Stimulated activated CD4-positive, alpha-beta T cell treated with anti-CD3 and anti-CD28 coated beads, Interleukin-15, amount 100 ng/mL, for 24 hours (primary cell): ENCODE measurements at regions not wholly inside any gene's neighbourhood (a gene's known extent, or its start where the extent isn't known, plus 50 kb on each side); places are given as distances from the start of the nearest gene placed in this dataset.

ENCODE experiments used
- DNase-seq: peaks from one replicate; pipeline ENCODE4 v3.0.0-alpha.2; 2020

DNA sequence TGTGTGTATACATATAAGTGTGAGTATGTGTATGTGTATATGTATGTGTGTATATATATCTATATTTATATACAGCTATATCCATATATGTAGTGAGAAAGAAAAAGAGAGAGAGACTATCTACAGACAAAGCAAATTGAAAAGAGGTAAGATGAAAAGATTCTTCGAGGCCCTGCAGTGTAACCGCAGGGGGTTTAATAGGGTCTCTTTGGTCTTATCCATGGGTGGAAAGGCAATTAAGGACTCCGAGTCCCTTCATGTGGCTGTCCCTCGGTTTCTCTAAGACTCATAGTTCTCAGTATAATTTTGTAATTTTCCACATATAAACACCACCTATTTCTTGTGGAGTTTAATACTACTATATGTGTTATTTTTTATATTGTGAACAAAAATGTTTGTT is 50.6 kb upstream of the JAZF1 start:
- DNase-seq: no peak

DNA sequence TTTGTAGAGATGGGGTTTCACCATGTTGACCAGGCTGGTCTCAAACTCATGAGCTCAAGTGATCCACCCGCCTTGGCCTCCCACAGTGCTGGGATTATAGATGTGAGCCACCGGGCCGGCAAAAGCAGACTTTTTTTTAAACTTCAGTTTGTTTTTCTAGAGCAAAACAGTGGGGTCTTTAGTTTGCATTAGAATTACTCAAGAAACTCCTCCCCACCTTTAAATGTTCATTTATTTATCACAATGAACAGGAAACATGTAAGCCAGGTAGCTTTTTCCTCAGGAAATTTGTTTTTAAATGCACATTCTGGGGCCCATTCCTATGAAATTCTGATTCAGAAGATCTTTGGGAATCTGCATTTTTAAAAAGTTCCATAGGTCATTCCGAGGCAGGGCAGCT is 56.0 kb upstream of the JAZF1 start:
- DNase-seq: no peak

DNA sequence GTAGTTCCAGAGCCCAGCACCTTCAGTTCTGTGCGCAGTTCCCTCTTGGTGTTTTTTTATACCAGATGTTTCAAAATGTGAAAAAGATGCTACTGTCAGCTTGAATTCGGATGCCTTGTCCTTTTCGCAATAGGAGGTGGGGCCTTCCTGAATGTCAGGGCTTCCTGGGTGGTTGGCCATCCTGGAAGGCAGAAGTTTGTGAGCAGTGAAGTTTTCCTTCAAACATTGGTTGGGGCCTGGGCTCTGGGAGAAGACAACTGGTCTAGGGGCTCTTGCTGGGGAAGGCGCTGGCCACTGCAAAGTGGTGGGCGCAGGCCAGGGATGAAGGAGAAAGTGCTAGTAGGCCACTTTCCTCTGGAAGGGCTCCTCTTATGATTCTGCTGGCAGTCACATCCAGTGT is 56.8 kb upstream of the JAZF1 start:
- no peak for DNase-seq

DNA sequence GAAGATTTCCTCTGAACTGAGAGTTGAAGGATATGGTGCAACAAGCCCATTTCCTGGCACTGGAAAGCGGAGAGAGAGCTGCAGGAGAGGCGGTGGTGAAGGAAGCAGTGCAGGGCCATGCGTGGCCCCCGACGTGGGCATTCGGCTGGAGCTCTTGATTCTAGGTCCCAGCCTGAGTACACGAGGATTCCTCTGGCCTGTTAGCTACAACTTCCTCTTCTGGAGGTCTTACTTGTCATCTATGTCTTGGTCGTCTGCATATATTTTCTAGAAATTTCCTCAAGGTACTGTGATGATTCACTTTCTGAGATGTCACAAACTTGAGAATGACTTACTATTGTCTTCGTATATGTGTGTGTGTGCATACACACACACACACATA is 59.2 kb upstream of the JAZF1 start:
- peak; percentile 22 for DNase-seq

DNA sequence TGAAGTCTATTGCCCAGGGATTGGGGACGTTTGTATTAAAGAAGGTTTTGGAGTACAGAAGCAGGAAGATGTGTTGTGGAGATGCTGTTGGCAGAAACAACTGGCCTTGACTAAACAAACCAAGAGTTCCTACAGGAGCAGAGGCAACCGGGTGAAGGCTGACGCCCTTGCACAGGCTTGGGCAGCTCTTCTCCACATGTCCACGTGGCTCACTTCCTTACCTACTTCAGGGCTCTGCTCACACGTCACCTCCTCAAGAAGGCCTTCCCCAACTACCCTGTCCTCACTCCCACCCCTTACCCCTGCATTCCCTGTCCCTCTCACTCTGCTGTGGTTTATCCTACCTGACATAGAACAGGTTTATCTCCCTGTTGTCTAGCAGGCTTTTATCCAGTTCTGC is 59.9 kb upstream of the JAZF1 start:
- no peak for DNase-seq

DNA sequence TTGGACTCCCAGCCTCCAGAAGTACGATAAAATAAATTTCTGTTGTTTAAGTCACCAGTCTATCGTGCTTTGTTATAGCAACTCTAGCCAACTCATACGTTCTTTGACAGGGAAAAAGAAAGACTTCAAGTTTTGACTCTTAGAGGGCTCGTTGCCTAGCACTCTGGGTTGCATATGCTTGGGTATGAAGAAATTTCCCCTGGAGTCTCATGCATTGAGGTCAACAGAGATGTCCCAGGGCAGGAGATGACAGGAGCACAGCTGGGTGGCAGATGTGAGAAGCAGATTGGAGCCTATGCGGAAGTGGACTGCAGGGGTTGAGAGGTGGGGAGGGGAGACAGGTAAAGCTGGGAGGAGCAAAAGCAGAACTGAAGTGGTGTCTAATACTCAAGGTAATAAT is 63.3 kb upstream of the JAZF1 start:
- DNase-seq: no peak

DNA sequence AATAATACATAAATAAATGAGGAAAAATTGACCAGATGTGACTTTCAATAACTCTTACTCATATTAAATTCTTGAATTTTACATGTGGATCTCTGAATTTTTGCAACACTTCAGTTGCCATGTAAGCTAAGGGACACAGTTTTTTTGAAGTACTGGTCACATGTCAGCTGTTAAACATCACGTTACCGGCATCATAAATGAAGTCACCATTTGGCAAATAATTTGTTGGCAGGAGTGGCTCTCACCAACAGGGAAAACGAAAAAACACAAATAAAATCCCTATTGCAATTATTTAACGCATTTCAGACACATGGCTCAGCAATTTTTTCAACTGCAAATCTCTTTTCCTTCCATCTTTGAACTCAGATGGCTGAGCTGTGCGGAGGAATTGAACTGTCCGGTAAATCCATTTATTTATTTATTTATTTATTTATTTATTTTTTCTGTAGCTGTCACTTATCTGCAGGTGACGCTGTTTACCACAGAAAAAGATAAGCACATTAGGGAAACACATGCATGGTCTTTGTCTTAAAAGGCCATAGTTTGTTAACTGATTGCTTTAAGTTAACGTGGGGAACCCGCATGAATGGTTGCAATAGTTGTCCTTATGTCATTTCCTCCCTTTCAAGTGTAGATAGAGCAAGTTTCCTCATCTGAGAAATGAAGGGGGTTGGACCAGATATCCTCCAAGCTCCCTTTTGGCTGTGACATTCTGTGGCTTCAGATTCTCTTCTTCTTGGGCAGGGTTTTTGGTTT is 64.7 kb upstream of the JAZF1 start:
- no peak for DNase-seq

DNA sequence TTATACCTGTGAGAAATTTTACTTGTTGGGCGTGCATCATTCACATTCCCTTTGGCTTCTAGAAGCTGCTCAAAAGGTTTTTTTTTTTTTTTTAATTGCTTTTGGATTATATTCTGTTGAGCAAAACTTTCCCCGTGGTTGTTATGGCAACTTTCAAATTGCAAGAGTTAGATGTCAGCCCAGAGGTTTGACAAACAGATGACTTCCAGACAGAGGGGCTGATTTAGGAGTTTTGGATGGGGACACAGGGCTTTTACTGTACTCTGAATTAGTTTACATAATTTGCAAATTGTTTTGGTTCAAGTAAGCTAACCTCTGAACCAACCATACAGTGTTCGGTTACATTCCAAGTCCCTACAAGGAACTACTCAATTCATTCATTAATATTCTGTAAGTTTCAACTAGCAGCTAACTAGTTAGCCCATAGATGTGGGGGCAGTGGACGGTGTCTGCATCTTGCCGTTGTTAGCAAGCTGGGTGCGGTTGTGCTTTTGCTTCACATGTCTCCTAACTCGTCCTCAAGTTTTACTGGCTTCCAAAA is 66.4 kb upstream of the JAZF1 start:
- DNase-seq: no peak

DNA sequence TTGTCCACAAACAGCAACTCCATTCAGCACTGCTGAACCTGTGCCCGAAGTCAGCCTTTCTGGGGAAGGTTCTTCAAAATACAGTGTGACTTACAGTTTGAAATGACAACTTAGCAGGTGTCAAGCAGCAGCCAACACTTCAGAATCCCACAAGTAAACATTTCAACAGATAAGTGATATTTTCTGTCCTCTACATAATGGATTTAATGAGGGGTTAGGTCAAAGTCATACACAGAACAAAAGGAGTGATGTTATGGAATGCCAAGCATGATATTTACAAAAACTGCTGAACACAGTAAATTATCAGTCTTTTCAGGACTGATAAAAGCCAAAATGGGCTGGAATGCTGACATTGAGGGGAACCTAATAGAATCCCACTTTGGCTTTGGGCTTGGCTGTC is 77.6 kb upstream of the JAZF1 start:
- DNase-seq: no peak

DNA sequence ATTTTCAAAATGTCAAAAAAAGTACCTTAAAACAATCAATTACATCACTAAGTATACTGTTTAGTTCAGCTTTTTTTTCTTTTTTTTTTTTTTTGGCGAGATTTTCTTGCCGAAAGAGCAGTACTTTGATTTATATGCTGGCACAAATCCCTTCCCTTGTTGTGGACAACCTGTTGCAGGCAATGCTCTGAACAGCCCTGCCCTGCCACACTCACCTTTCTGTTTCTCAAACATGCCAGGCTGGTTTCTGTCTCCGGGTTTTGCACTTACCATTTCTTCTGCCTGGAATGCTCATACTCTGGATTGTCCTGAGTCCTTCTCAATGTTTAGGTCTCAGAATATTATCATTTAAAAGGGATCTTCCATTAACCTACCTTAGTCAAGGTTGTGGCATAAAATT is 80.4 kb upstream of the JAZF1 start:
- no peak for DNase-seq

DNA sequence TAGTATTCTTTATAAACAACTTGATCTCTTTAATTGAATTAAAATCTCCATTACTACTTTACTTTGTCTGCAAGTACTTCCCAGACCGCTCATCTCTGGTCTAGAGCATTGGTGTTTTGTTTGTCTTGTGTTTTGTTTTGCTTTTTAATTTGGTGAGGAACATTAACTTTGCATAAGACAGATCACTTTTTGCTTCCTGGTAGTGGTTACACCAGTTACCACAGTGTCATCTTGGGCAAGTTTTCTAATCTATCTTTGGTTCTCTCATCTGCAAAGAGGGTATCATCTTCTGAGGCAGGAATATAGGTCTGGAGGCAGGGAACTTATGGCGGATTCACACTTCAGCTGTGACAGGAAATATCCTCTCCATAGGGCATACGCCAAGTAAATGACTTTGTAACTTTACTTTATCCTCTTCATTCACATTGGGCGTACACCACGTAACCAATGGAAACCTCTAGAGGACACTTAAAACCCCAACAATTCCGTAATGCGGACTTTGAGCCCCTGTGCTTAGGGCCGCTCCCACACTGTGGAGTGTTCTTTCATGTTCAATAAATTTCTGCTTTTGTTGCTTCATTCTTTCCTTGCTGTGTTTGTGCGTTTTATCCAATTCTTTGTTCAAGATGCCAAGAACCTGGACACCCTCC is 83.2 kb upstream of the JAZF1 start:
- DNase-seq: no peak

DNA sequence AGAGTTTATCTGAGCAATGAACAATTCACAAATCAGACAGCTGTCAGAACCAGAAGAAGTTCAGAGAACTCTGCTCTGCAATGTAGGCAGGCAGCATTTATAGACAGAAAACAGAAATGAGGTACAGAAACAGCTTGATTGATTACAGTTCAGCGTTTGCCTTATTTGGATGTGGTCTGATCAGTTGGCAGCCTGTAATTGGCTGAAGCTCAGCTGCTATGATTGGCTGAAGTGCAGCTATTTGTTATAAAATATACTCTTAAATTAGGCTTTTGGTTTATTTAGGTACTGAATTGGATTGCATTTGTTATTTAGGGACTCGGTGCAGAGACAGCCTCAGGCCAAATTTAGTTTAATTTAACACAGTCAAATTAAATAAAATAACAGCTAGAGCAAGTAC is 85.8 kb upstream of the JAZF1 start:
- no peak for DNase-seq

DNA sequence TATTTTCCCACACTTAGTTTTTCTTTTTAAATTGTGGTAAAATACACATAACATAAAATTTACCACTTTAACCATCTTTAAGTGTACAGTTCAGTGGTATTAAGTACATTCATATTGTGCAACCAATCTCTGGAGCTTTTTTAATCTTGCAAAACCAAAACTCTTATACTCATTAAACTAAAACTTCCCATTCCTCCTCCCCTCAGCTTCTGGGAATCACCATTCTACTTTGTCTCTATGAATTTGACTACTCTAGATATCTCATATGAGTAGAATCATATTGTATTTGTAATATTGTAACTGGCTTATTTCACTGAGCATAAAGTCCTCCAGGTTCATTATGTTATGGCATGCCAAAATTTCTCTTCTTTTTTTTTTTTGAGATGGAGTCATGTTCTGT is 86.4 kb upstream of the JAZF1 start:
- DNase-seq: no peak

DNA sequence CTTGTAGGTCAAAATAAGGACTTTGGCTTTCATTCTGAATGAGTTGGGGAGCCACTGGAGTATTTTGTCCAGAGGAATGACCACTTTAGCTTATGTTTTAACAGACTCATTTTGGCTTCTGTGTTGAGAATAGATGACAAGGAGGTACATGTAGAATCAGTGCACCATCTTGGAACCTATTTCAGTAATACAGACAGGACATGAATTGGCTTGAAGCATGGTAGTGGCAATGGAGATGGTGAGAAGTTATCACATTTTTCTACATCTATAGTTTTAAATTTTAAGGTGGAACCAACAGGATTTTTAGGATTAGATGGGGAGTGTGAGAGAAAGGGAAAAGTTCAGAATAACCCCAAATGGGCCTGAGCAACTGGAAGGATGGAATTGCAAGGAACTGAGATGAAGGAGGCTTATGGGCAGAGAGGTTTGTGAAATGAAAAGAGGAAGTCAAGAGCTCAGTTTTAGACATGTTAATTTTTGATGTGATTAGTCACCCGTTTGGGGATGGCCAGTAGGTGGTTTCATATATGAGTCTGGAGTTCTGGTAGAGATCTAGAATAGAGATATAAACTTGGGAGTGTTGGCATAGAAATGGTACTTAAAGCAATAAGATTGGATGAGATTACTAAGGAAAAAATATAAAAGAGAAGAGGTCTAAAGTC is 89.2 kb upstream of the JAZF1 start:
- no peak for DNase-seq

DNA sequence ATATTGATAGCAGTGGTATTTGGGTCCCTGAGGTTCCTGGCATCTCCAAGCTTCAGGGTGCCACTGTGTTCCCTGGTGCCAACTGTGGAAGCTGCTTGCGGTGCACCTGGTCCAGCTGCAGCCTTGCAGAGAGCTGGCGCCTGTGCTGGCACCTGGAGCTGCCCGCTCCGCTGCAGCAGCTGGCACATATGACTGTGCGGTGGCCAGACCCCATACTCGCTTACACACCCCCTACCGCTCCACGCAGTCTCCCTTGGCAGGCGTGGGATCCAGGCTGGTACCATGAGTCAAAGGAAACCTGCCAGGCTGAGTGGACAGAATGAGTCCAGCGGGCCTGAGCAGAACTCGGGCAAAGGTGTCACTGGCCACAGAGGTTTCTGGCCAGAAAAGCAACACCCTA is 89.9 kb upstream of the JAZF1 start:
- no peak for DNase-seq

DNA sequence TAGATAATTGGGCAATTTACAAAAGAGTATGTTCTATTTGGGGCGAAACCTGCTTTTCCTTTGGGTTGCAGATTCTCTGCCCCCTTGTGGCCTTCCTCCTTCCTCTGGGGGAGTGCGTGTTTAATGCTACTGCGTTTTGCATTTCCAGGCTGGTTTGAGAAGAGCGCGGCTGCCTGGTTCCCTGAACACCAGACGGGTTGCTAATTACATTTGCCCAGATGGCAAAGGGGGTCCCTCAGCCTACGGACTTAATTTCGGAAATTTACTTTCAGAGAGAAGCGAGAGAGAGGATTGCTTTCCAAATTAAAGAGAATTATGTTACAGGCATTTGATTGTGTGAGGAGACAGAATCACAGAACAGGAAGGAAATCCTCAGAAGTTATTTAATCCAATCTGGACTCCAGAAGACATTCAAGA is 91.9 kb upstream of the JAZF1 start:
- peak; percentile 47 for DNase-seq

DNA sequence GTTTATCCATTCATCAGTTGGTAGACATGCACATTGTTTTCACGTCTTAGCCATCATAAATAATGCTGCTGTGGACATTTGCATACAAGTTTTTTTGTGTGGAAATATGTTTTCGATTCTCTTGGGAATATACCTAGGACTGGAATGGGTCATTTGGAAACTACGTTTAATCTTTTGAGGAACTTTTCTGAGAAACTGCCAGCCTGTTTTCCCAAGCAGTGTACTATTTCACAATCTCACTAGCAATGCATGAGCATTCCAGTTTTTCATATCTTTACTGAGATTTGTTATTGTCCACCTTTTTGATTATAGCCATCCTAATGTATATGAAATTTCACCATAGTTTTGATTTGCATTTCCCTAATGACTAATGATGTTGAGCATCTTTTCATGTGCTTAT is 95.7 kb upstream of the JAZF1 start:
- DNase-seq: no peak

DNA sequence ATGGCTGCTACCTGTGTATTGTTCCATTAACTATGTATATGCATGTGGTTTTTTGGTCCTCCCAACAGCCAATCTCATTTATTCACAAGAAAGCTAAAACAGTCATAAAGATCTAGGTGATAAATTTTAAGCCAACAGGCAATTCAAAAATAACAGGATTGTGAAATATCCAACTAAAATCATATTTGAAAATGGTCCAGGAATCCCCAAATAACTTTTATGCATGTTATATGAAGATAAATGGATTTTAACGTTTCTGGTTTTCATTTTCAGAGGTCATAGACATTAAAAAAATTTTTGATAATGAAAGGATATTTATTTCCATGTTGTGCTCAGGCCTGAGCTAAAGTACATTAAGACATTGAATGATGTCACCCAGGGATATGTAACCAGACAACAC is 96.8 kb upstream of the JAZF1 start:
- DNase-seq: no peak

DNA sequence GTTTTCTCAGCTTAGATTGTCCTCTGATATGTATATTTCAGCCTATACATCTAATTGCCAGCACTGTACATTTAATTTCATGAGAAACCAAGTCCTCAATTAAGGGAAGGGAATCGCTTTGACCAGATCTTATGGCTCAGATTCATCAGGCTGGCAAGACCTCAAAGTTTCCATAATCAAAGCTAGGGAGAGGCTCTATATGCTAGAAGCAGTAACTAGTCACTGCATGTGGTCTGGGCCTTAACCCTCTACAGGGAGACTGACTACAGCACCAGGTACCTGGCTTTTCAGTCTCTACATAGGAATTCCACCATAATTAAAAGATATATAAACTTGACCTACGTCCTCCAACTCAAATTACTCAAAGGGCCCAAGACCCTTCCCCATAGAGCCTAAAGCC is 97.4 kb upstream of the JAZF1 start:
- DNase-seq: no peak

DNA sequence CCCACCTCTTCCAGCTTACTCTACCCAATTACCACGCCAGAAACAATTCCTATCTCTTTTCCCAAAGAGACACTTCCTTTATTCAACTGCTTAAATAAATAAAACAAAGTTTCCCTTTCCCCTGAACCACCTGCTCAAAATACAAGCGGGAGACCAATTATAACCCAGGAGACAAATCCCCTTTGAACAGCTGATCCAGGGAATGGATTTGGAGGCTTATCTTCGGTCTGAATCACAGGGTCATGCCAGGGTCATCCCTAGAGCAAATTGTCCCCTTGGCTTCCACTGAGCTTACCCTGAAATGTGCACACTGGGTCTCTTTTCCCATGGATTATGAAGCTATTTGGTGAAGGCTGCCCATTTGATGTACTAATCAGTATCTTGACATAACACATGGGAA is 99.9 kb upstream of the JAZF1 start:
- DNase-seq: no peak

DNA sequence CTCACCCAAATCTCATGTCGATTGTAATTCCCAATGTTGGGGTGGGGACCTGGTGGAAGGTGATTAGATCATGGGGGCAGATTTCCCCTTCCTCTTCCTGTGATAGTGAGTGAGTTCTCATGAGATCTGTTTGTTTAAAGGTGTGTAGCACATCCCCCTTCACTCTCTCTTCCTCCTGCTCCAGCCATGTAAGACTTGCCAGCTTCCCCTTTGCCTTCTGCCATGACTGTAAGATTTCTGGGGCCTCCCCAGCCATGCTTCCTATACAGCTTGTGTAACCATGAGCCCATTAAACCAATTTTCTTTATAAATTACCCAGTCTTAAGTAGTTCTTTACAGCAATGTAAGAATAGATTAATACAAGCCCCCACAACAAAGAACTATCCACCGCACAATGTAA is 109.9 kb upstream of the JAZF1 start:
- DNase-seq: no peak

DNA sequence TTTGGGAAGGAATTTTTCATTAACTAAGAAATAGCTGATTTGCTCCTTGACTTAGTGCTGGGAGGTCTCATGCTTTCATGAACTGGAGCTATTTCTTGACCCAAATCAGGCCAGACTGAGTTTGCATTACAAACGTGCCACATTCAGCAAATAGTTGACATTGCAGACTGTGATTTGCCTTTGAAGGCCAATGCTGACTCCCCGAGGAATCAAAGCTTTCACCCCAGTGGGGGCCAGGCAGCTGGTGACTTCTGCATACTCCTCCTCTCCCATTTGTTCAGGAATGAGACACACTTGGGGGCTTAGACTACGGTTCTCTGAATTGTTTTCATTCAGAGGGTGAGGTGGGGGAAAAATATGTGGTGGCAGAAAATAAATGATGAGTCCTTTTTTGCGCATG is 111.0 kb upstream of the JAZF1 start:
- DNase-seq: no peak

DNA sequence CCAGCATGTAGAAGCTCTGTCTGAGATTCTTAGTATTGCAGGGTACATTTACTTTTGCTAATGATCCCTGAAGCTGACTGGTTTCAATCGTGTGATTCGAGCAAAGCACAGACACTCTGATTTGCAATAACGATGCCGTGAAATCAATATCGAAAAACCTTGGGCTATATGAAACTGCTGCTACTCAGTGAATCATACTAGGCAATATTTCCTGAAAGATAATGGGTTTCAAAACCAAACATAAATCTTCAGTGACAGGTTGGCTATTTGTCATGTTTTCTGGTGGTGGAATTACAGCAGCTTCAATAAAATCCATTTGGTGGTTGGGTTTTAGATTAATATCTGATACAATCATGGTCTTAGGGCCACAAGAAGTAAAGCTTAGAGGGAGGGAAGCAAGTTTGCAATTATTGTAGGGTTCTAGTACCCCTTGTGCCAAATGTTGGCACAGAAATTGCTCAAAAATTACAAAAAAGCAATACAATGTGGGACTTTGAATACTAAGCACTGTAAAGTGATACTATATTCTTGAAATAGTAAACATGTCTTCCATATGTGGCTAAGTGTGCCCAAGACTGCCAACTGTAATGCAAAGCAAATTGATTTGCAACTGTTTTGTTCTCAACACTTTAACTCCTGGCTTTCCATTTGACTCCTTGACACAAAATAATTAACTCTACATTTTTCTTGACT is 112.4 kb upstream of the JAZF1 start:
- DNase-seq: no peak

DNA sequence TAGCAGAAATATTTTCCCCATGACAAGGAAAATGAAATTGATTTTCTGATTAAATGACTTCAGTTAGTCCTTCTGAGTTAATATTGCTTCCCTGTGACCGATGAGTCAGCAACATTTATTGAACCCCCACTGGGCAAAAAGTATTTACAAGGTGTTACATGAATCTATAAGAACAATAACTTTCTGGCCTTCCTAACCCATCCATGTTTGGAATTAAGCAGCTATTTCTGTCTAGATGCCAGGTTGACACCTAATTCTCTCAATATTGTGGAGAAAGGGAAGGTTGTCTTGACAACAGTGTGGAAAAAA is 112.9 kb upstream of the JAZF1 start:
- DNase-seq: no peak
